Neural crest cell (in vitro differentiated cells): ENCODE measurements at regions not wholly inside any gene's neighbourhood (a gene's known extent, or its start where the extent isn't known, plus 50 kb on each side); places are given as distances from the start of the nearest gene placed in this dataset.

ENCODE experiments used
- DNase-seq: peaks from one replicate; pipeline ENCODE4 v3.0.0; 2021; ENCODE audit warnings: low read depth, mixed read lengths, low spot score
- H3K27ac Mint-ChIP-seq: one replicate; pipeline ENCODE4 v1.8.0; 2021; ENCODE audit warnings: mild to moderate bottlenecking, mixed read lengths; ENCODE audit not compliant: unreplicated experiment
- H3K27me3 Mint-ChIP-seq: 2 replicates; pipeline ENCODE4 v1.8.0; 2021; ENCODE audit warnings: low read depth, mild to moderate bottlenecking, mixed read lengths
- H3K36me3 Mint-ChIP-seq: 2 replicates; pipeline ENCODE4 v1.8.0; 2021; ENCODE audit warnings: low read depth, mild to moderate bottlenecking, mixed read lengths
- H3K4me1 Mint-ChIP-seq: 2 replicates; pipeline ENCODE4 v1.8.0; 2021; ENCODE audit warnings: mixed read lengths
- H3K4me3 Mint-ChIP-seq: one replicate; pipeline ENCODE4 v1.8.0; 2021; ENCODE audit warnings: mild to moderate bottlenecking, mixed read lengths
- H3K9me3 Mint-ChIP-seq: 2 replicates; pipeline ENCODE4 v1.8.0; 2021; ENCODE audit warnings: mixed read lengths
- TF ChIP-seq, protein P1 (sequence below): fragments of 200-600 bp; sonication (generic); conservative IDR thresholded peaks from 2 replicates; pipeline ENCODE4 v1.5.0; 2021; ENCODE audit warnings: antibody characterized with exemption, mild to moderate bottlenecking

GRCh38 chr16:73614131-73614530 is 566.2 kb upstream of the ZFHX3 start:
- Mint-ChIP-seq H3K27ac (no peak overlapping the region), H3K27me3 (peaks cover 2% of the 10 kb centered on the region), H3K4me1 (peaks cover 51% of the 10 kb centered on the region), H3K36me3 (no peaks in the 10 kb centered on the region), H3K4me3 (no peak overlapping the region), H3K9me3 (no peaks in the 10 kb centered on the region)
- DNase-seq, result no peak
- TF ChIP-seq, protein P1, sequence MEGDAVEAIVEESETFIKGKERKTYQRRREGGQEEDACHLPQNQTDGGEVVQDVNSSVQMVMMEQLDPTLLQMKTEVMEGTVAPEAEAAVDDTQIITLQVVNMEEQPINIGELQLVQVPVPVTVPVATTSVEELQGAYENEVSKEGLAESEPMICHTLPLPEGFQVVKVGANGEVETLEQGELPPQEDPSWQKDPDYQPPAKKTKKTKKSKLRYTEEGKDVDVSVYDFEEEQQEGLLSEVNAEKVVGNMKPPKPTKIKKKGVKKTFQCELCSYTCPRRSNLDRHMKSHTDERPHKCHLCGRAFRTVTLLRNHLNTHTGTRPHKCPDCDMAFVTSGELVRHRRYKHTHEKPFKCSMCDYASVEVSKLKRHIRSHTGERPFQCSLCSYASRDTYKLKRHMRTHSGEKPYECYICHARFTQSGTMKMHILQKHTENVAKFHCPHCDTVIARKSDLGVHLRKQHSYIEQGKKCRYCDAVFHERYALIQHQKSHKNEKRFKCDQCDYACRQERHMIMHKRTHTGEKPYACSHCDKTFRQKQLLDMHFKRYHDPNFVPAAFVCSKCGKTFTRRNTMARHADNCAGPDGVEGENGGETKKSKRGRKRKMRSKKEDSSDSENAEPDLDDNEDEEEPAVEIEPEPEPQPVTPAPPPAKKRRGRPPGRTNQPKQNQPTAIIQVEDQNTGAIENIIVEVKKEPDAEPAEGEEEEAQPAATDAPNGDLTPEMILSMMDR, result no peak

- H3K4me1 Mint-ChIP-seq, result peaks cover 41% of the 10 kb centered on the region
- no peaks in the 10 kb centered on the region for H3K9me3 Mint-ChIP-seq
- TF ChIP-seq, protein P1, result no peak
- no peak overlapping the region for H3K4me3 Mint-ChIP-seq
- H3K27ac Mint-ChIP-seq, result no peak overlapping the region
- DNase-seq, result no peak
- no peaks in the 10 kb centered on the region for H3K36me3 Mint-ChIP-seq
- H3K27me3 Mint-ChIP-seq, result peaks cover 2% of the 10 kb centered on the region
Observed at GRCh38 chr16:73610605-73611156, 562.8 kb upstream of the ZFHX3 start.

GRCh38 chr16:73610160-73610559 is 562.2 kb upstream of the ZFHX3 start:
- Mint-ChIP-seq H3K4me3 (no peak overlapping the region), H3K9me3 (no peaks in the 10 kb centered on the region), H3K36me3 (no peaks in the 10 kb centered on the region), H3K4me1 (peaks cover 36% of the 10 kb centered on the region), H3K27me3 (peaks cover 2% of the 10 kb centered on the region), H3K27ac (no peak overlapping the region)
- TF ChIP-seq, protein P1, result no peak
- DNase-seq, result no peak

GRCh38 chr16:73608911-73609310 is 561.0 kb upstream of the ZFHX3 start:
- Mint-ChIP-seq H3K9me3 (no peaks in the 10 kb centered on the region), H3K27me3 (peaks cover 2% of the 10 kb centered on the region), H3K4me3 (no peak overlapping the region), H3K27ac (no peak overlapping the region), H3K4me1 (peaks cover 29% of the 10 kb centered on the region), H3K36me3 (no peaks in the 10 kb centered on the region)
- TF ChIP-seq, protein P1, result no peak
- DNase-seq, result no peak

- Mint-ChIP-seq H3K9me3 (no peaks in the 10 kb centered on the region), H3K4me3 (no peak overlapping the region), H3K27ac (no peak overlapping the region), H3K4me1 (peaks cover 7% of the 10 kb centered on the region), H3K36me3 (no peaks in the 10 kb centered on the region), H3K27me3 (no peaks in the 10 kb centered on the region)
- TF ChIP-seq, protein P1, result no peak
- DNase-seq, result no peak
Observed at GRCh38 chr16:73605309-73605708, 557.4 kb upstream of the ZFHX3 start.

DNA sequence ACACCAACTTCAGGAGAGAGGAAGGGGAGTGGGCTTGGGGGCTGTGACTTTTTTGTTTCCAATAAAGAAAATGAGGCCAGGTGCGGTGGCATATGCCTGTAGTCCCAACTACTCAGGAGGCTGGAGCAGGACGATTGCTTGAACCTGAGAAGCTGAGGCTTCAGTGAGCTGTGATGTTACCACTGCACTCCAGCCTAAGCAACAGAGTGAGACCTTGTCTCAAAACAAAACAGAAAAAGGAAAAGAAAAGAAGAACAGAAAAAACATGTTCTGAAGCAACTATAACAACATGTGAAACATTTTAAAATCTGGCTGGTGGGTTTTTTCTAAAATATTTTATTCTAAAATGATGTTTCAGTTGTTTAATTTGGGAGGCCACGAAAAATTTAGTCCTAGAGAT is 554.0 kb upstream of the ZFHX3 start:
- H3K27ac Mint-ChIP-seq, result no peak overlapping the region
- no peak overlapping the region for H3K4me3 Mint-ChIP-seq
- no peaks in the 10 kb centered on the region for H3K27me3 Mint-ChIP-seq
- DNase-seq, result no peak
- no peaks in the 10 kb centered on the region for H3K36me3 Mint-ChIP-seq
- H3K9me3 Mint-ChIP-seq, result no peaks in the 10 kb centered on the region
- no peaks in the 10 kb centered on the region for H3K4me1 Mint-ChIP-seq
- TF ChIP-seq, protein P1, result no peak
